Panc1 (cell line): ENCODE measurements at regions not wholly inside any gene's neighbourhood (a gene's known extent, or its start where the extent isn't known, plus 50 kb on each side); places are given as distances from the start of the nearest gene placed in this dataset.

ENCODE experiments used
- ATAC-seq: fragments of 200-7000 bp; cut with Tn5 transposase; 2 replicates; pipeline ENCODE4 v1.9.1; 2020; ENCODE audit warnings: mild to moderate bottlenecking, moderate library complexity
- BruUV-seq: library from RNA; stranded (reverse); fragments of 400-500 nt; replicated peaks from 2 replicates; lab custom pipeline; 2021; lab: Mats Ljungman, UMichigan
- CTCF ChIA-PET: fragments of 300-600 bp; sonication (Branson Sonifier 250); formaldehyde crosslinking; loops from one replicate; lab custom pipeline; 2022; ENCODE audit warnings: antibody characterized with exemption; lab: Charles Lee
- POLR2A ChIA-PET: fragments of 300-600 bp; sonication (Branson Sonifier 250); formaldehyde crosslinking; loops from one replicate; lab custom pipeline; 2022; ENCODE audit warnings: antibody characterized with exemption; lab: Charles Lee
- DNase-seq: peaks from one replicate; pipeline ENCODE4 v3.0.0-alpha.2; 2010; ENCODE audit warnings: low read depth, low spot score
- H3K27ac ChIP-seq: 2 replicates; pipeline ENCODE4 v1.5.1; 2011; ENCODE audit warnings: mild to moderate bottlenecking, low read length, inconsistent platforms
- H3K27me3 ChIP-seq: fragments of 200-500 bp; sonication (Bioruptor generic); 2 replicates; pipeline ENCODE4 v1.6.0; 2014; ENCODE audit warnings: low read length, inconsistent platforms; ENCODE audit not compliant: control insufficient read depth, insufficient read depth
- H3K36me3 ChIP-seq: fragments of 200-500 bp; sonication (Bioruptor generic); 2 replicates; pipeline ENCODE4 v1.5.1; 2014; ENCODE audit warnings: inconsistent platforms, mild to moderate bottlenecking, low read length, moderate library complexity; ENCODE audit not compliant: control insufficient read depth, insufficient read depth
- H3K4me1 ChIP-seq: 2 replicates; pipeline ENCODE4 v1.5.1; 2011; ENCODE audit warnings: inconsistent platforms, mild to moderate bottlenecking, low read length, moderate library complexity; ENCODE audit not compliant: control insufficient read depth, insufficient read depth
- H3K4me3 ChIP-seq, 2 experiments: 2 replicates each; pipeline ENCODE4 v1.5.1; 2011 to 2012; ENCODE audit warnings: low read depth in 2 of 2, low read length in 2 of 2, mild to moderate bottlenecking in 2 of 2, inconsistent platforms in 1 of 2, moderate library complexity in 1 of 2
- H3K9me3 ChIP-seq: fragments of 200-500 bp; sonication (Bioruptor generic); 2 replicates; pipeline ENCODE4 v1.5.1; 2014; ENCODE audit warnings: low read depth, mild to moderate bottlenecking, inconsistent platforms, low read length, moderate library complexity; ENCODE audit not compliant: control insufficient read depth, insufficient read depth
- POLR2AphosphoS5 ChIP-seq: IDR thresholded peaks from 2 replicates; pipeline ENCODE4 v1.6.1; 2012; ENCODE audit warnings: mild to moderate bottlenecking, low read depth, low read length, moderate library complexity
- SIN3A ChIP-seq: IDR thresholded peaks from 2 replicates; pipeline ENCODE4 v1.6.1; 2012; ENCODE audit warnings: low read depth, mild to moderate bottlenecking, low read length, moderate library complexity, borderline replicate concordance; ENCODE audit not compliant: insufficient read depth
- TCF7L2 ChIP-seq: IDR thresholded peaks from 2 replicates; pipeline ENCODE4 v1.6.1; 2011; ENCODE audit warnings: mild to moderate bottlenecking, low read depth, low read length, inconsistent platforms
- in situ Hi-C: cut with HindIII; loops from 2 replicates; pipeline ENCODE4 v1.10.0; 2016; ENCODE audit warnings: low sequenced_read_pairs, low pct_unique_long_range_greater_than_20kb
- intact Hi-C: fragments of 100-400 bp; cut with micrococcal nuclease; formaldehyde crosslinking; loops from one replicate; pipeline ENCODE4 v1.10.0; 2022; ENCODE audit not compliant: unreplicated experiment
- TF ChIP-seq, protein P1 (sequence below), 2 experiments: IDR thresholded peaks; 2 replicates each; pipeline ENCODE4 v1.6.1; 2011 to 2012; ENCODE audit warnings: low read depth in 2 of 2, control low read depth in 1 of 2, low read length in 1 of 2, mild to moderate bottlenecking in 1 of 2, moderate library complexity in 1 of 2; ENCODE audit not compliant: insufficient read depth in 1 of 2
- TF ChIP-seq, protein P2 (sequence below): fragments of 450-650 bp; IDR thresholded peaks from 2 replicates; pipeline ENCODE4 v1.5.1; 2017; ENCODE audit warnings: mild to moderate bottlenecking

DNA sequence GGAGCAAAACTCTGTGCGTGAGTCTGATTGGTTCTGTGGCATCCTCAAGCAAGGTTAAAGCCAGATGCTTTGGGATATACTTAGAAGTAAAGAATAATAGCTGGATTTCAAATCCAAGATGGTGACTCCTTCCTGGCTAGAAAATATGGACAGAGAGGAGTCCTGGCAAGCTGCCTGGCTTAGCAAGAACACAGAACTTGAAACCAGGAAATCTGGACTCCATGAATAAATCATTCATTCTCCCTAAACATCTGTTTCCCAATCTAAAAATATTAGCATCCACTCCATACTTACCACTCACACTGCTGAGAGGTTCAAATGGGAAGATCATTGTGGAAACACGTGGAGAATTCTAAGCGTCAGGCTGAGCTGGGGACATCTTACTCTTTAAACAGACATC is 1074.1 kb upstream of the AUTS2 start:
- BruUV-seq, result no TSS peak
- ATAC-seq (no peak), DNase-seq (no peak)
- no peaks in the 10 kb centered on the region for H3K4me1 ChIP-seq
- H3K9me3 ChIP-seq, result no peaks in the 10 kb centered on the region
- POLR2A ChIA-PET, result no interaction called here
- intact Hi-C loops, result no loop called here
- CTCF ChIA-PET, result no interaction called here
- H3K27me3 ChIP-seq, result no peaks in the 10 kb centered on the region
- no peak overlapping the region for H3K4me3 ChIP-seq
- no peaks in the 10 kb centered on the region for H3K36me3 ChIP-seq
- no peak for TF ChIP-seq POLR2AphosphoS5
- TF ChIP-seq TCF7L2, result no peak
- TF ChIP-seq, protein P1, sequence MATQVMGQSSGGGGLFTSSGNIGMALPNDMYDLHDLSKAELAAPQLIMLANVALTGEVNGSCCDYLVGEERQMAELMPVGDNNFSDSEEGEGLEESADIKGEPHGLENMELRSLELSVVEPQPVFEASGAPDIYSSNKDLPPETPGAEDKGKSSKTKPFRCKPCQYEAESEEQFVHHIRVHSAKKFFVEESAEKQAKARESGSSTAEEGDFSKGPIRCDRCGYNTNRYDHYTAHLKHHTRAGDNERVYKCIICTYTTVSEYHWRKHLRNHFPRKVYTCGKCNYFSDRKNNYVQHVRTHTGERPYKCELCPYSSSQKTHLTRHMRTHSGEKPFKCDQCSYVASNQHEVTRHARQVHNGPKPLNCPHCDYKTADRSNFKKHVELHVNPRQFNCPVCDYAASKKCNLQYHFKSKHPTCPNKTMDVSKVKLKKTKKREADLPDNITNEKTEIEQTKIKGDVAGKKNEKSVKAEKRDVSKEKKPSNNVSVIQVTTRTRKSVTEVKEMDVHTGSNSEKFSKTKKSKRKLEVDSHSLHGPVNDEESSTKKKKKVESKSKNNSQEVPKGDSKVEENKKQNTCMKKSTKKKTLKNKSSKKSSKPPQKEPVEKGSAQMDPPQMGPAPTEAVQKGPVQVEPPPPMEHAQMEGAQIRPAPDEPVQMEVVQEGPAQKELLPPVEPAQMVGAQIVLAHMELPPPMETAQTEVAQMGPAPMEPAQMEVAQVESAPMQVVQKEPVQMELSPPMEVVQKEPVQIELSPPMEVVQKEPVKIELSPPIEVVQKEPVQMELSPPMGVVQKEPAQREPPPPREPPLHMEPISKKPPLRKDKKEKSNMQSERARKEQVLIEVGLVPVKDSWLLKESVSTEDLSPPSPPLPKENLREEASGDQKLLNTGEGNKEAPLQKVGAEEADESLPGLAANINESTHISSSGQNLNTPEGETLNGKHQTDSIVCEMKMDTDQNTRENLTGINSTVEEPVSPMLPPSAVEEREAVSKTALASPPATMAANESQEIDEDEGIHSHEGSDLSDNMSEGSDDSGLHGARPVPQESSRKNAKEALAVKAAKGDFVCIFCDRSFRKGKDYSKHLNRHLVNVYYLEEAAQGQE (IDR thresholded peaks at IDR 0.05; ENCODE audit: insufficient read depth in 1 of 2, low read depth in 2 of 2, low read length in 1 of 2), result no peak
- no peak for TF ChIP-seq SIN3A
- TF ChIP-seq, protein P2, sequence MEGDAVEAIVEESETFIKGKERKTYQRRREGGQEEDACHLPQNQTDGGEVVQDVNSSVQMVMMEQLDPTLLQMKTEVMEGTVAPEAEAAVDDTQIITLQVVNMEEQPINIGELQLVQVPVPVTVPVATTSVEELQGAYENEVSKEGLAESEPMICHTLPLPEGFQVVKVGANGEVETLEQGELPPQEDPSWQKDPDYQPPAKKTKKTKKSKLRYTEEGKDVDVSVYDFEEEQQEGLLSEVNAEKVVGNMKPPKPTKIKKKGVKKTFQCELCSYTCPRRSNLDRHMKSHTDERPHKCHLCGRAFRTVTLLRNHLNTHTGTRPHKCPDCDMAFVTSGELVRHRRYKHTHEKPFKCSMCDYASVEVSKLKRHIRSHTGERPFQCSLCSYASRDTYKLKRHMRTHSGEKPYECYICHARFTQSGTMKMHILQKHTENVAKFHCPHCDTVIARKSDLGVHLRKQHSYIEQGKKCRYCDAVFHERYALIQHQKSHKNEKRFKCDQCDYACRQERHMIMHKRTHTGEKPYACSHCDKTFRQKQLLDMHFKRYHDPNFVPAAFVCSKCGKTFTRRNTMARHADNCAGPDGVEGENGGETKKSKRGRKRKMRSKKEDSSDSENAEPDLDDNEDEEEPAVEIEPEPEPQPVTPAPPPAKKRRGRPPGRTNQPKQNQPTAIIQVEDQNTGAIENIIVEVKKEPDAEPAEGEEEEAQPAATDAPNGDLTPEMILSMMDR, result no peak
- H3K27ac ChIP-seq, result no peak overlapping the region
- in situ Hi-C loops, result no loop called here

DNA sequence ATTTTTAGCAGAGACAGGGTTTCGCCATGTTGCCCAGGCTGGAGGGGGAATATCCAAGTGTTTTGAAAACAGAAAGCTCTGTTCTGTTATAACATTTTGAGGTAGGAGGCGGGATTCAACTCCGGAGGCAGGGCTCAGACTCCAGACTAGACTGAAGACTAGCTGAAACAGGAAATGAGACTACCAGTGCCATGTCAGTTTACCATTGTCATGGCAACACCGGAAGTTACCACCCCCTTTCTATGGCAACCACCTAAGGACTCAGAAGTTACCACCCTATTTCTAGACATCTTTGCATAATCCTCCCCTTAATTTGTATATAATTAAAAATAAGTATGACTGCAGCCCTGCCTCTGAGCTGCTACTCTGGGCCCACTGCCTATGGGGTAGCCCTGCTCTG is 1069.1 kb upstream of the AUTS2 start:
- no TSS peak for BruUV-seq
- CTCF ChIA-PET, result interaction anchor here (0.6 kb wide), 1 partner anchor 1601 kb away, joined by 3 read pairs; no protein-coding TSS in a partner anchor
- TF ChIP-seq POLR2AphosphoS5 (no peak), TCF7L2 (no peak), SIN3A (no peak)
- TF ChIP-seq, protein P1 (IDR thresholded peaks at IDR 0.05; ENCODE audit: insufficient read depth in 1 of 2, low read depth in 2 of 2, low read length in 1 of 2), result no peak
- TF ChIP-seq, protein P2, result no peak
- H3K27ac ChIP-seq, result no peak overlapping the region
- no peaks in the 10 kb centered on the region for H3K36me3 ChIP-seq
- intact Hi-C loops, result no loop called here
- in situ Hi-C loops, result no loop called here
- no peak for DNase-seq
- H3K9me3 ChIP-seq, result no peaks in the 10 kb centered on the region
- no peak overlapping the region for H3K4me3 ChIP-seq
- POLR2A ChIA-PET, result interaction anchor here (0.6 kb wide), 1 partner anchor 330 kb away, joined by 16 read pairs; no protein-coding TSS in a partner anchor
- ATAC-seq, result no peak
- no peaks in the 10 kb centered on the region for H3K4me1 ChIP-seq
- H3K27me3 ChIP-seq, result no peaks in the 10 kb centered on the region
